ENCODE measurements at regions not wholly inside any gene's neighbourhood (a gene's known extent, or its start where the extent isn't known, plus 50 kb on each side); places are given as distances from the start of the nearest gene placed in this dataset.

- TF ChIP-seq EZH2 (IDR thresholded peaks at IDR 0.05; ENCODE audit: borderline replicate concordance, low read depth, low read length, poor library complexity, severe bottlenecking) (no peak), CTCF (conservative IDR thresholded peaks at IDR 0.05; ENCODE audit: low read depth, low read length) (no peak)
These were observed 59.5 kb upstream of the WNT11 start for GRCh38 chr11:76265771-76266241.

All from A673 (cell line).